ENCODE measurements at regions not wholly inside any gene's neighbourhood (a gene's known extent, or its start where the extent isn't known, plus 50 kb on each side); places are given as distances from the start of the nearest gene placed in this dataset.
A peak's percentile ranks its signal among the peaks of the same experiment; 100 is the strongest.

DNA sequence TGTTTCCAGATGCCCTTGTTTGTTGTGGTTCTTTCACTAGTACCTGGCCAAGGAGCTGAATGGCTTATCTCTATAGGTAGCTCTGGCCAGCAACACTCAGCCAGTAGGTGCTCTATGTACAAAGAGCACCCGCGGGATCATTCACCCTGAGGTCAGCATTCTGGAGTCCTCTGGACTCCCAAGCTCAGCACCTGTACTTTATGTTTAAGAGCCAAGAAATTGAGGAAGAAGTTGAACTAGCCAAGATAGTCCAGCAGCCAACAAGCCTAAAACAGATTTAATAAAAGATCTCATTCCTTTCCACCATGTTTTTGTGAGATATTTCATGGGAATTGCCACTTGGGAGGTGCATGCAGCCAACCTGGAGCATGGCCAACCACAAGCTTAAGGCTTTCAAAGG is 242.6 kb upstream of the PAPPA start:
- H3K36me3 ChIP-seq (ENCODE audit: control insufficient read depth in 3 of 3, insufficient read depth in 2 of 3, low read depth in 1 of 3, low read length in 3 of 3), result no peaks in the 10 kb centered on the region
- no peak overlapping the region for H3K4me3 ChIP-seq (ENCODE audit: low read depth in 1 of 3, low read length in 3 of 3)
- H3K4me1 ChIP-seq (ENCODE audit: control insufficient read depth in 3 of 3, insufficient read depth in 2 of 3, low read depth in 1 of 3, low read length in 2 of 3), result no peaks in the 10 kb centered on the region
- H3K9me3 ChIP-seq (ENCODE audit: control insufficient read depth in 2 of 2, insufficient read depth in 1 of 2, low read depth in 1 of 2, low read length in 1 of 2), result no peaks in the 10 kb centered on the region
- DNase-seq, result no peak
- no peaks in the 10 kb centered on the region for H3K27me3 ChIP-seq (ENCODE audit: control insufficient read depth in 3 of 3, insufficient read depth in 3 of 3, low read length in 3 of 3)
- no peak for FAIRE-seq
- no peak overlapping the region for H3K27ac ChIP-seq (ENCODE audit: low read depth in 1 of 3, low read length in 2 of 3)
- WGBS, 3 donors, result 78 to 87% (median 86%) methylated on average over 2 of the region's 2 CpGs

- H3K9me3 ChIP-seq (ENCODE audit: control insufficient read depth in 2 of 2, insufficient read depth in 1 of 2, low read depth in 1 of 2, low read length in 1 of 2), result no peaks in the 10 kb centered on the region
- H3K4me3 ChIP-seq (ENCODE audit: low read depth in 1 of 3, low read length in 3 of 3), result no peak overlapping the region
- FAIRE-seq (no peak), DNase-seq (no peak)
- H3K36me3 ChIP-seq (ENCODE audit: control insufficient read depth in 3 of 3, insufficient read depth in 2 of 3, low read depth in 1 of 3, low read length in 3 of 3), result no peaks in the 10 kb centered on the region
- no peak overlapping the region for H3K27ac ChIP-seq (ENCODE audit: low read depth in 1 of 3, low read length in 2 of 3)
- no peaks in the 10 kb centered on the region for H3K27me3 ChIP-seq (ENCODE audit: control insufficient read depth in 3 of 3, insufficient read depth in 3 of 3, low read length in 3 of 3)
- 74 to 84% (median 76%) methylated on average over 4 of the region's 4 CpGs for WGBS, 3 donors
- no peaks in the 10 kb centered on the region for H3K4me1 ChIP-seq (ENCODE audit: control insufficient read depth in 3 of 3, insufficient read depth in 2 of 3, low read depth in 1 of 3, low read length in 2 of 3)
These were observed 241.5 kb upstream of the PAPPA start for GRCh38 chr9:115912086-115912485.

DNA sequence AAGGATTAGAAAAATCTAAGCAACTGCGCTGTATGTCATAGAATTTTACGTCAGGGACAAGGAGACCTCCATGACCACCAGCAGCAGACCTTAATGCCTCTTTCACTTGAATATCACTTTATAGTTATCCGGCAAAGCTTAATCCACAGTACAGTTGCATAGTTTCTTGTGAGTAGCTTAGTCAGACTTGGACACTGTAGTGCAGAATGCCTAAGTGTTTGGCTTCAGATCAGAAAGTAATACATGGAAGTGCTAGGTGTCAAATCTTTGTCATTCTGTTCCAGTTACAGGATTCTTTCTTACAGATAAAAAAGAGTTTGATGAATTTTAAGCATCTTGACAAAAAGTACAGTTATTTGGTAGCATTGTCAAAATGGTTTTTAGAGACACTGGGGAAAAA is 239.9 kb upstream of the PAPPA start:
- Histone ChIP-seq H3K4me3 (ENCODE audit: low read depth in 1 of 3, low read length in 3 of 3) (no peak overlapping the region), H3K36me3 (ENCODE audit: control insufficient read depth in 3 of 3, insufficient read depth in 2 of 3, low read depth in 1 of 3, low read length in 3 of 3) (no peaks in the 10 kb centered on the region), H3K27ac (ENCODE audit: low read depth in 1 of 3, low read length in 2 of 3) (no peak overlapping the region), H3K9me3 (ENCODE audit: control insufficient read depth in 2 of 2, insufficient read depth in 1 of 2, low read depth in 1 of 2, low read length in 1 of 2) (no peaks in the 10 kb centered on the region), H3K4me1 (ENCODE audit: control insufficient read depth in 3 of 3, insufficient read depth in 2 of 3, low read depth in 1 of 3, low read length in 2 of 3) (no peaks in the 10 kb centered on the region), H3K27me3 (ENCODE audit: control insufficient read depth in 3 of 3, insufficient read depth in 3 of 3, low read length in 3 of 3) (no peaks in the 10 kb centered on the region)
- no peak for DNase-seq
- no peak for FAIRE-seq
- 76 to 84% (median 81%) methylated on average over 3 of the region's 3 CpGs for whole genome bisulfite sequencing, 3 donors

DNA sequence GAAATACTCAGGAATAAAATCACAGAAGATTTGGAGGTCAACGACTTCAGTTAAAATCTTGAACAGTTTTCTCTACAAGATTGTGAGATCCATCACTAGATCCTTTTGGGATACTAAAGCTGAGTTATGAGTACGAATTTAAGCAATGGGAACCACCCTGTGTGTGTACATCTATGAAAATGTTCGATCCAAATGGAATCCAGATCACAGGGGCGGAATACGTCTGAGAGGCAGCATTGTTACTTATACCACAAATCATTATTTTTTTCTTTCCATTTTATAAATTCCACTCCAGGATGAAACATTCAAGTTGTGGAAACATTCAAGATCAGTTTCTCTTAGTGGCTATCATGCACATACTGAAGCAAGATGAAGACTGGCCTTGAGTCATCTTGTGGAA is 239.3 kb upstream of the PAPPA start:
- Histone ChIP-seq H3K36me3 (ENCODE audit: control insufficient read depth in 3 of 3, insufficient read depth in 2 of 3, low read depth in 1 of 3, low read length in 3 of 3) (no peaks in the 10 kb centered on the region), H3K27me3 (ENCODE audit: control insufficient read depth in 3 of 3, insufficient read depth in 3 of 3, low read length in 3 of 3) (no peaks in the 10 kb centered on the region), H3K4me1 (ENCODE audit: control insufficient read depth in 3 of 3, insufficient read depth in 2 of 3, low read depth in 1 of 3, low read length in 2 of 3) (no peaks in the 10 kb centered on the region), H3K27ac (ENCODE audit: low read depth in 1 of 3, low read length in 2 of 3) (no peak overlapping the region), H3K9me3 (ENCODE audit: control insufficient read depth in 2 of 2, insufficient read depth in 1 of 2, low read depth in 1 of 2, low read length in 1 of 2) (no peaks in the 10 kb centered on the region), H3K4me3 (ENCODE audit: low read depth in 1 of 3, low read length in 3 of 3) (no peak overlapping the region)
- FAIRE-seq, result no peak
- no peak for DNase-seq
- 56 to 79% (median 57%) methylated on average over 5 of the region's 5 CpGs for WGBS, 3 donors

- DNase-seq, result no peak
- H3K9me3 ChIP-seq (ENCODE audit: control insufficient read depth in 2 of 2, insufficient read depth in 1 of 2, low read depth in 1 of 2, low read length in 1 of 2), result no peaks in the 10 kb centered on the region
- no peaks in the 10 kb centered on the region for H3K36me3 ChIP-seq (ENCODE audit: control insufficient read depth in 3 of 3, insufficient read depth in 2 of 3, low read depth in 1 of 3, low read length in 3 of 3)
- H3K4me1 ChIP-seq (ENCODE audit: control insufficient read depth in 3 of 3, insufficient read depth in 2 of 3, low read depth in 1 of 3, low read length in 2 of 3), result no peaks in the 10 kb centered on the region
- no peak overlapping the region for H3K27ac ChIP-seq (ENCODE audit: low read depth in 1 of 3, low read length in 2 of 3)
- WGBS, 3 donors, result 86 to 89% (median 89%) methylated on average over 8 of the region's 8 CpGs
- no peak for FAIRE-seq
- H3K27me3 ChIP-seq (ENCODE audit: control insufficient read depth in 3 of 3, insufficient read depth in 3 of 3, low read length in 3 of 3), result no peaks in the 10 kb centered on the region
- no peak overlapping the region for H3K4me3 ChIP-seq (ENCODE audit: low read depth in 1 of 3, low read length in 3 of 3)
These were observed 232.3 kb upstream of the PAPPA start for GRCh38 chr9:115921301-115921700.

DNA sequence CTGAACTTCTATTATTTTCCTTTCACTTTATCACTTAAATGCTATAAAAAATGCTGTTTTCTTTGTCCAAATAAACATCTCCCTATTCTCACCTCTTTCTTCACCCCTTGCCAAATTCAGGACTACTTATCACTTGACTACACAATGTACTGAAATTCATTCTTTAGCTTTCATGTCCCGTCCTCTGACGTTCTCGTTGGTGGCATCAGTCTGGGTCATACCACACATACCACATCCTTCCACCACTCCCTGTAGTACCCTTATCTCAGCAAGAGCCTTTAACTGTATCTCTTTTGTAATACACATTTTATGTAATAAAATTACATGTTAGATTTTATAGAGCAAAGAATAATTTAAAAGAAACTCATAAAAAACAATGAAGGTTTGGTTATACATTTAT is 231.1 kb upstream of the PAPPA start:
- H3K27ac ChIP-seq (ENCODE audit: low read depth in 1 of 3, low read length in 2 of 3), result no peak overlapping the region
- WGBS, 3 donors, result 42 to 74% (median 57%) methylated on average over 3 of the region's 3 CpGs
- H3K36me3 ChIP-seq (ENCODE audit: control insufficient read depth in 3 of 3, insufficient read depth in 2 of 3, low read depth in 1 of 3, low read length in 3 of 3), result no peaks in the 10 kb centered on the region
- no peaks in the 10 kb centered on the region for H3K9me3 ChIP-seq (ENCODE audit: control insufficient read depth in 2 of 2, insufficient read depth in 1 of 2, low read depth in 1 of 2, low read length in 1 of 2)
- FAIRE-seq (no peak), DNase-seq (no peak)
- H3K4me3 ChIP-seq (ENCODE audit: low read depth in 1 of 3, low read length in 3 of 3), result no peak overlapping the region
- H3K27me3 ChIP-seq (ENCODE audit: control insufficient read depth in 3 of 3, insufficient read depth in 3 of 3, low read length in 3 of 3), result no peaks in the 10 kb centered on the region
- H3K4me1 ChIP-seq (ENCODE audit: control insufficient read depth in 3 of 3, insufficient read depth in 2 of 3, low read depth in 1 of 3, low read length in 2 of 3), result no peaks in the 10 kb centered on the region

DNA sequence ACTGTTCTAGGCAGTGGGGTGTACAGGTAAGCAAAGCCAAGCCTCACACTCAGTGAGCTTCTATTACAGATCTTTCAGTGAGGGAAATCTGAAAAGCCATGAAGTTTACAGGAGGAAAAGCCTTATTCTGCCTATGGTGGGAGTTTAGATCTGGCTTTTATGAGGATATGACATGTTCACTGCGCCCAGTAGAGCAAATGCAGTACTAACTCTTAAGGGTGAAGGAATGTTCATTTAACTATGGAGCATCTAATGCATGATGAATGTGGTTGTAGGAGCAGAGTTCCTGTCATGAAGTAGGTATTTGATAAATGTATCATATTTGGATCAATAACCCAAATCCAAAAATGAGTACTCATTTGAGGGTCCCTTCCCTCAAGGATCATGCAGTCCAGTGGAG is 230.2 kb upstream of the PAPPA start:
- Histone ChIP-seq H3K9me3 (ENCODE audit: control insufficient read depth in 2 of 2, insufficient read depth in 1 of 2, low read depth in 1 of 2, low read length in 1 of 2) (no peaks in the 10 kb centered on the region), H3K27me3 (ENCODE audit: control insufficient read depth in 3 of 3, insufficient read depth in 3 of 3, low read length in 3 of 3) (no peaks in the 10 kb centered on the region), H3K27ac (ENCODE audit: low read depth in 1 of 3, low read length in 2 of 3) (peak overlapping the region in 1 of 3 donors; percentile 22), H3K4me1 (ENCODE audit: control insufficient read depth in 3 of 3, insufficient read depth in 2 of 3, low read depth in 1 of 3, low read length in 2 of 3) (no peaks in the 10 kb centered on the region), H3K4me3 (ENCODE audit: low read depth in 1 of 3, low read length in 3 of 3) (no peak overlapping the region), H3K36me3 (ENCODE audit: control insufficient read depth in 3 of 3, insufficient read depth in 2 of 3, low read depth in 1 of 3, low read length in 3 of 3) (no peaks in the 10 kb centered on the region)
- DNase-seq (no peak), FAIRE-seq (no peak)
- 75 to 84% (median 83%) methylated on average over 1 of the region's 1 CpG for WGBS, 3 donors

GRCh38 chr9:115923903-115924668 is 229.5 kb upstream of the PAPPA start:
- no peak overlapping the region for H3K4me3 ChIP-seq (ENCODE audit: low read depth in 1 of 3, low read length in 3 of 3)
- no peaks in the 10 kb centered on the region for H3K36me3 ChIP-seq (ENCODE audit: control insufficient read depth in 3 of 3, insufficient read depth in 2 of 3, low read depth in 1 of 3, low read length in 3 of 3)
- peak; percentile 1 to 11 for DNase-seq
- peak overlapping the region in 1 of 3 donors; percentile 47 for H3K27ac ChIP-seq (ENCODE audit: low read depth in 1 of 3, low read length in 2 of 3)
- H3K27me3 ChIP-seq (ENCODE audit: control insufficient read depth in 3 of 3, insufficient read depth in 3 of 3, low read length in 3 of 3), result no peaks in the 10 kb centered on the region
- H3K4me1 ChIP-seq (ENCODE audit: control insufficient read depth in 3 of 3, insufficient read depth in 2 of 3, low read depth in 1 of 3, low read length in 2 of 3), result no peaks in the 10 kb centered on the region
- no peak for FAIRE-seq
- no peaks in the 10 kb centered on the region for H3K9me3 ChIP-seq (ENCODE audit: control insufficient read depth in 2 of 2, insufficient read depth in 1 of 2, low read depth in 1 of 2, low read length in 1 of 2)
- 45 to 65% (median 62%) methylated on average over 5 of the region's 5 CpGs for WGBS, 3 donors

- Histone ChIP-seq H3K4me3 (ENCODE audit: low read depth in 1 of 3, low read length in 3 of 3) (no peak overlapping the region), H3K4me1 (ENCODE audit: control insufficient read depth in 3 of 3, insufficient read depth in 2 of 3, low read depth in 1 of 3, low read length in 2 of 3) (no peaks in the 10 kb centered on the region), H3K9me3 (ENCODE audit: control insufficient read depth in 2 of 2, insufficient read depth in 1 of 2, low read depth in 1 of 2, low read length in 1 of 2) (no peaks in the 10 kb centered on the region), H3K27me3 (ENCODE audit: control insufficient read depth in 3 of 3, insufficient read depth in 3 of 3, low read length in 3 of 3) (no peaks in the 10 kb centered on the region), H3K36me3 (ENCODE audit: control insufficient read depth in 3 of 3, insufficient read depth in 2 of 3, low read depth in 1 of 3, low read length in 3 of 3) (no peaks in the 10 kb centered on the region), H3K27ac (ENCODE audit: low read depth in 1 of 3, low read length in 2 of 3) (peak overlapping the region in 1 of 3 donors; percentile 47)
- FAIRE-seq (no peak), DNase-seq (no peak)
These were observed 229.0 kb upstream of the PAPPA start for GRCh38 chr9:115924669-115924987.
